Mammary epithelial cell (primary cell): ENCODE measurements at regions not wholly inside any gene's neighbourhood (a gene's known extent, or its start where the extent isn't known, plus 50 kb on each side); places are given as distances from the start of the nearest gene placed in this dataset.

Source experiments
- CTCF ChIP-seq, 2 donors: IDR thresholded peaks in 1 of 2; conservative IDR thresholded peaks in 1 of 2; 2 replicates each; pipeline ENCODE4 v1.5.1; 2011 to 2012; ENCODE audit warnings: inconsistent platforms in 2 of 2, low read length in 2 of 2, mild to moderate bottlenecking in 2 of 2, control low read depth in 1 of 2, low read depth in 1 of 2; ENCODE audit not compliant: insufficient read depth in 1 of 2; ENCODE audit errors: extremely low read depth in 1 of 2
- EZH2 ChIP-seq: IDR thresholded peaks from 2 replicates; pipeline ENCODE4 v1.6.1; 2012; ENCODE audit warnings: low read length, inconsistent platforms, borderline replicate concordance

GRCh38 chr6:44634321-44634720 lies 246.8 kb downstream of the CDC5L start:
- TF ChIP-seq CTCF (conservative IDR thresholded peaks at IDR 0.05 in 1 of 2, IDR thresholded peaks at IDR 0.05 in 1 of 2; ENCODE audit: extremely low read depth in 1 of 2, insufficient read depth in 1 of 2, low read depth in 1 of 2, low read length in 2 of 2): no peak
- TF ChIP-seq EZH2: no peak
